ENCODE measurements at regions not wholly inside any gene's neighbourhood (a gene's known extent, or its start where the extent isn't known, plus 50 kb on each side); places are given as distances from the start of the nearest gene placed in this dataset.
A peak's percentile ranks its signal among the peaks of the same experiment; 100 is the strongest.
"Not testable (repeated sequence)": the region's sequence is repeated elsewhere in the genome, so short reads cannot be mapped to it uniquely, and the experiment has no call there.

DNA sequence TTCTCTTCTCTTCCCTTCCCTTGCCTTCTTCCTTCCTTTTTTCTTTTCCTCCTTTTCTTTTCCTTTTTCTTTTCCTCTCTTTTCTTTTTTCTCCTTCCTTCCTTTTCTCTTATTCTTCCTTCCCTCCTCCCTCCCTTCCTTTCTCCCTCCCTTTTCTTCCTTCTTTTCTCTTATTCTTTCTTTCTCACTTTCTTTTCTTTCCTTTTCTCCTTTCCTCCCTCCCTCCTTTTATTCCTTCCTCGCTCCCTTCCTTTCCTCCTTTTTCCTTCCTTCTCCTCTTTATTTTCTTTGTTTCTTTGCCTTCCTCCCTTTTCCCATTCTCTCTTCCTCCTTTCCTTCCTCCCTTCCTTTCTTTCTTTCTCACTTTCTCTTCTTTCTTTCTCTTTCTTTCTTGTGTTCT is 146.1 kb downstream of the ZNF92 start:
- not testable (repeated sequence) for DNase-seq

DNA sequence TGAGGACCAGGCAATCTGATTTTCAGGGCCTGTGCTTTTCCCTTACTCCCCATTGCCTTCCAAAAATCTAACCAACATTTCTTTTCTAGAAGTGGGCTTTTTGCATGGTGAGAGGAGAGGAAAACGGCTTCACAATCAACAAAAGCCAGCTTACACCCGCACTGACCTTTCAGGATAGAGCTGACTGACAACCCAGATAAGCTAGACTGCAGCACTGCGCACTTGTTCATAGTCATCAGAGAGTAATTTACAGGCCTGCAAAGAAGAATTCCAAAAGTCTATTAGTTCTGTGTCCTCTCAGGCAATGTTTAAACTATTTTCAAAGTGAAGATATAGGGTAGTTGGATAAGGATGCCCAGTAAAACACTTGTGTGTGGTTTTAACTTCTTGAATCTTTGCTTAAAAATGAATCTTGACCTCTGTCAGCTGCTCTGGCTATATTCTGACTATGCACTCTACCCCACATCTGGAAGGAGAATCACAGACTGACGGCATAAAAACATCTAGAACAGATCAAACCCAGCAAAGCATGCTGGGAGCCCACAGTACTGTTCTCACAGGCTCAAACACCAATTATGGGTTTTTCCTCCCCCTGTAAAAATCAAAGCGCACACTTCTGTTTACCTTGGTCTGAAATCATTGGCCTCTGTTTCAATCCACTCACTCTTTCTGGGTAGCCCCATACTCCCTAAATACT is 172.0 kb downstream of the ZNF92 start:
- not testable (repeated sequence) for DNase-seq

DNA sequence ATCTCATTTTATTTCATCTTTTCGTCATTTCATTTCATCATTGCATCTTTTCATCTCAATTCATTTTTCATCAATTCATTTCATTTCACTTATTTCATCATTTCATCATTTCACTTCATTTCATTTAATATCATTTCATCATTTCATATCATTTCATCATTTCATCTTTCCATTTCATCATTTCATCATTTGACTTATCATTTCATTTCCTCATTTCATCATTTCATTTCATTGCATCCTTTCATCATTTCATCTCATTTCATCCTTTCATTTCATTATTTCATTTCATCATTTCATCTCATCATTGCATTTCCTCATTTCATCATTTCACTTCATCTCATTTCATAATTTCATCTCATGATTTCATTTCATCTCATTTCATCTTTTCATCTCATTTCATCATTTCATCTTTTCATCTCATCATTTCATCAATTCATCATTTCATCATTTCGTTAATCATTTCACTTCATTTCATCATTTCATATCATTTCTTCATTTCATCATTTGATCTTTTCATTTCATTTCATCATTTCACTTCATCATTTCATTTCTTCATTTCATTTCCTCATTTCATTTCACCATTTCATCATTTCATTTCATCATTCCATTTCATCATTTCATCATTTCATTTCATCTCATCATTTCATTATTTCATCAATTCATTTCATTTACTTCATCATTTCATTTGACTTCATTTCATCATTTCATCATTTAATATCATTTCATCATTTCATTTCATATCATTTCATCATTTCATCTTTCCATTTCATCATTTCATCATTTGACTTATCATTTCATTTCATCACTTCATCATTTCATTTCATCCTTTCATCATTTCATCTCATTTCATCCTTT is 176.2 kb downstream of the ZNF92 start:
- DNase-seq: not testable (repeated sequence)

DNA sequence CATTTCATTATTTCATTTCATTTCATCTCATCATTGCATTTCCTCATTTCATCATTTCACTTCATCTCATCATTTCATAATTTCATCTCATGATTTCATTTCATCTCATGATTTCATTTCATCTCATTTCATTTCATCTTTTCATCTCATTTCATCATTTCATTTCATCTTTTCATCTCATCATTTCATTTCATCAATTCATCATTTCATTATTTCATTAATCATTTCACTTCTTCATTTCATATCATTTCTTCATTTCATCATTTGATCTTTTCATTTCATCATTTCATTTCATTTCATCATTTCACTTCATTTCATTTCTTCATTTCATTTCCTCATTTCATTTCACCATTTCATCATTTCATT is 176.8 kb downstream of the ZNF92 start:
- not testable (repeated sequence) for DNase-seq

DNA sequence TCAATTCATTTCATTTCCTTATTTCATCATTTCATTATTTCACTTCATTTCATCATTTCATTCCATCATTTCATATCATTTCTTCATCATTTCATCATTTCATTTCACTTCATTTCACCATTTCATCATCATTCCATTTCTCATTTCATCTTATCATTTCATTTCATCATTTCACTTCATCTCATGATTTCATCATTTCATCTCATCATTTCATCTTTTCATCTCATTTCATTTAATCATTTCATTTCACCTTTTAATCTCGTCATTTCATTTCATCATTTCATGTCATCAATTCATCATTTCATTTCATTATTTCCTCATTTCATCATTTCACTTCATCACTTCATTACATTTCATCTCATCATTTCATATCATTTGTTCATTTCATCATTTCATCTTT is 177.4 kb downstream of the ZNF92 start:
- not testable (repeated sequence) for DNase-seq

DNA sequence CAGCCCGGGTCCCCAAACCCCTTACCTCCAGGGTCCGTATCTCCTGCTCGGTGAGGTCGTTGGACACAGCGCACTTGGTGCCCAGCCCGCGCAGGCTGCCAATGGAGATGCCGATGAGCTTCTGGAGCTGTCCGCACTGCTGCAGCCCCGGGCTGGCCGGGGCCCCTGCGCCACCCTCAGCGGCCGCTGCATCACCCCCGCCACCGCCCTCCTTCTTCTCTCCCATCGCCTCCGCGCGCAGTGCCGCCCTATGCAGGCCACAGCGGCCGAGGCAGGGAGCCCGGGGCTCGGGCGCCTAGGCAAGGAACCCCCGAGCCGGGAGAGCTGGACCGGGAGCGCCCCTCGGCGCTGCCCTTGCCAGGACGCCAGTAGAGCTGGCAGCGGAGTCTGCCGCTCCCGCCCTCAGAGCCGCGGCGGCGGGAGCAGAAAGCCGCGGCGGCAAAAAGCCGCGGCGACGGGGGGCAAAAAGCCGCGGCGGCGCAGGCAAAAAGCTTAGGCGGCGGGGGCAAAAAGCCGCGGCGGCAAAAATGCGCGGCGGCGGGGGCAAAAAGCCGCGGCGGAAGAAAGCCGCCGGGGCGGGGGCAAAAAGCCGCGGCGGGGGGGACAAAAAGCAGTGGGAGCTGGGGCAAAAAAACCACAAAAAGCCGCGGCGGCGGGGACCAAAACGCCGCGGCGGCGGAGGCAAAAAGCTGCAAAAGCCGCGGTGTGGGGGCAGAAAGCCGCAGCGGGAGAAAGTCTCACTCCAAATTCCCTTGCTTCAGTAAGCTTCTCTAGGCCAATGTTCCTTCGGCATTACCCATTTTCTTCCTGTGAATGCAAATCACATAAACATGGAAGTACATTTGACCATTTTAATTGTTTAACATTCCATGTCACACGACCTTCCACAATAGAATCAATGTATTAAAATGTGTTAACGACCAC is 181.2 kb downstream of the ZNF92 start:
- DNase-seq: not testable (repeated sequence)

DNA sequence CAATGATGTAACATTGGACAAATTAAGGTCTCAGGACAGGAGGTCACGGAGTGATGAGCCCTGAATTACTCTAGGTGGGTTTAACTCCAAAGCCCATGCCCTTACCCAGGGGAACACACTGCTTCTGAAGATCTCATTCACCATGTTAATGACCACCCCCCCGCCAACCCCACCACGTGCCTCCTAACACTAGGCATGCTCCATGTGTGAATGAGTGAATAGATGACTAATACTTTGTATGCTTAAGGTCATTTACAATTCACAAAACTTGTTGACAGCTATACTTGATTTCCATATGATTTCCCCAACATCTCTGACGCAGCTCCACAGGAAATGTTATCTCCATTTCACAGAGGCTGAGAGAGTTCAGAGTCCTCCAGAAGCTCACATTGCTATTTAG is 184.9 kb downstream of the ZNF92 start:
- DNase-seq: not testable (repeated sequence)

DNA sequence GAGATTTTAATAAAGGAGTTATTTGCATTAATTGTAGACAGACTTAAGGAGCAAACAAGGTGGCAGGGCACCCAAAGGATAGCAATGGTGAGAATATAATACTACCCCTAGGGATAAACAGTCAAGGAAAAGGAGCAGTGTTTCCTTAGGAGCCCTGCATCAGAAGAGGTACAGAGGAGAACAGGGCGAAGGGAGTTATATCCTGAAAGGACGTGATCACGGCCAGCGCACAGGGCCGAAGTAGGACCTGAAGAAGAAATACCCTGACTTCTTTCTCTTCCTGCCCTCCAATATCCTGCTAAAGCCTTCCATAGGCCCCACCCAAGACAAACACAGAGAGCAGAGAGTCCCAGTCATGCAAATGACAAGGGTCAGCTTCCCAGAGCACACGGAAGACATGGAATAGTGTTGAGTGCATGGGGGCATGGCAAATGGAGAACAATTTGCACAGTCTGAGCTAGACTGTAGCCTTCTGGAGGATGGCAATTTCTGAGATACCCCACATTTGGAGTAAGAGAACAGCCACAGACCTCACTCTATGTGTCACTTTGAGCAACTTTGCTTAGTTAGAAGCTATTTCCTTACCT is 188.2 kb downstream of the ZNF92 start:
- DNase-seq: not testable (repeated sequence)

DNA sequence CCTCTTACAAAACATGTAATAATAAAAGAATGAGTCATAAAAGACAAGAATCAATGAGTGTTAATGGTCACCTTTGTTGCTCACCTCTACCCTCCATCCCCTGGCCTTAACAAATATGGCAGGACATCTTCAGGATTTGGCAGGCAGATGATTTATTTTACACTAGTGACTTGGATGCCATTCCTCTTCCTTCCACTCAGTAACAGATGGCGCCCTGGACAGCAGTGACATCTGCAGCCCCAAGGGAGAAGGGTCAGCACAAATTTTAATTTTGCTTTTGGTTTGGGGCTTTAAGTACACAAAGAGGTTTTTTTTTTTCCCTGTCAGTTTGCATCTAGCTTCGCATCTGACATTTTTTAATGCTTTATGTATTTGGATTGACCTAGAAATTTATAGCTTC is 188.9 kb downstream of the ZNF92 start:
- not testable (repeated sequence) for DNase-seq

DNA sequence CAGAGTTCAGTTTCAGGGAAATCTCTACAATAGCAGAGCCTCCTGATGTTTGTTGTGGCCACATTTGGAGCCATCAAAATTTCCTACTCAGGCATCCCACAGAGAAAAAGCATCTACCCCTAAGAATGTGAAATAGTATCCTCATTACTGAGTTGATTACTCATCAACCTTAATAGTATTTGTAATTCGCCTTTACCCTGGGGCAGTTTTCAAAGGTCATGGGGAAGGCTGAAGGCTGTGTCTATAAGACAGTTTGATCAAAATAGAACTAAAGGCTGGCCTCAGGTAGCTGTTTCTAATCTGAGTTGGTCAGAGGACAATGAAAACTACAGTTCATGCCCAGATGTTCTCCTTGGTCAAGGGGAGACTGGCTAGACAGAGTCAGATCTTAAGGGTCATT is 189.7 kb downstream of the ZNF92 start:
- DNase-seq: not testable (repeated sequence)

DNA sequence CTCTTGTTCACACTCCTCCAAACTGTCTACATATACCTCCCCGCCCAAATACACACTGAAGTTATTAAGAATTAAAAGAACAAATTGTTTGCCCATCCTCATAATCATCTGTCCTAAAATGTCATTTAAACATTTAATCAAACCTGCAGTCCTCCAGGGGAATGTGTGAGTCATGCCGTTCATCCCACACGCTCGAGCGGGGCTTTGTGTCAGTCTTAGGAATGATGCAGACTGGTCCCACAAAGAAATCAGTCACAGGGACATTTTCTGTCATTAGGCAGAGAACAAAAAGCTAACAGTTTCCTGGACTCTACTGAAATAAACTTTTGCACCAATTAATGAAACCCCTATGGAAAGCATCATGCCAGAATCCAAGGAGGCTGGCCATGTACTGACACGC is 194.6 kb downstream of the ZNF92 start:
- DNase-seq: not testable (repeated sequence)

DNA sequence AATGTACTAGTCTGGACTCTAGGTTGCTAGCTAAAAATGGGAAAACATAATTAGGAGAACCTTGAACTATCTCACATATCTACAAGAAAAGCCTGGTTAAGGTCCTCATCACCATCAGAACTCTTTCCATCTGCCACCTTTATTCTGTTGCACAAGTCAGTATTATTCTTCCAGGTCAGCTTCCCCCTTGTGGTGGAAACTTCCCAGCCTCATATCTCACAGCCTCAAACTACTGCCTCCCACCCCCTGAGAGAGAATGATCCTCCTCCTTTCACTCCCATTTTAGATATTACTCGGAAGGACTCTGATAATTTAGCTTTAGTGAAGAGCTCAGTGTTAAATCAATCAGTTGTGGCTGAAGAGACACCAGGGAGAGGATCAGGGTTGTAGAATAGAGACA is 197.3 kb downstream of the ZNF92 start:
- not testable (repeated sequence) for DNase-seq

DNA sequence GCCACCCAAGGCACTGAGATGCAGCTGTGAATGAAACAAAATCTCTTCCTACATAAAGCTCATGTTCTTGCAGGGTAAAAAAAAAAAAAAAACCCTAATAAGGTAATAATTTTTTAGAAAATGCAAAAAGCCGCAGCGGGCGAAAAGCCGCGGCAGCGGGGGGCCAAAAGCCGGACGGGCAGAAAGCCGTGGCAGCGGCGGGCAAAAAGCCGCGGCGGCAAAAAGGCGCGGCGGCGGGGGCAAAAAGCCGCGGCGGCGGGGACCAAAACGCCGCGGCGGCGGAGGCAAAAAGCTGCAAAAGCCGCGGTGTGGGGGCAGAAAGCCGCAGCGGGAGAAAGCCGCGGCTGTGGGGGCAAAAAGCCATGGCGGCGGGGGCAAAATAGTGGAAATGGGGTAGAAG is 198.9 kb downstream of the ZNF92 start:
- not testable (repeated sequence) for DNase-seq

DNA sequence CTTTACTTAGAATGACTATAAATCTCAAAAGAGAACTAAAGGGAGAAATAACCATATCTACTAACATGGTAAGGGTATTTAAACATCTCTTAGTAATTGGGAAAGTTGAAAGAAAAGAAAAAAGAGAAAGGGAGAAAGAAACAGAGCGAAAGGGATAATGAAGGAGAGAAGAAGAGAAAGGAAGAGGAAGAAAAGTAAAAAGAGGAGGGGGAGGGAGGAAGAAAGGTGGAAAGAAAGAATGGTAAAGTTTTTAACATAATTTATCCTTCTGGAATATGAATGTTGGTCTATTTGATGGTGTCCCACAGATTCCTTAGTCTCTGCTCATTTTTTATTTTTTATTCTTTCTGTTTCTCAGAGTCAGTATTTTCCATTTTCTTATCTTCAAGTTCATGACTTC is 202.7 kb downstream of the ZNF92 start:
- DNase-seq: not testable (repeated sequence)

DNA sequence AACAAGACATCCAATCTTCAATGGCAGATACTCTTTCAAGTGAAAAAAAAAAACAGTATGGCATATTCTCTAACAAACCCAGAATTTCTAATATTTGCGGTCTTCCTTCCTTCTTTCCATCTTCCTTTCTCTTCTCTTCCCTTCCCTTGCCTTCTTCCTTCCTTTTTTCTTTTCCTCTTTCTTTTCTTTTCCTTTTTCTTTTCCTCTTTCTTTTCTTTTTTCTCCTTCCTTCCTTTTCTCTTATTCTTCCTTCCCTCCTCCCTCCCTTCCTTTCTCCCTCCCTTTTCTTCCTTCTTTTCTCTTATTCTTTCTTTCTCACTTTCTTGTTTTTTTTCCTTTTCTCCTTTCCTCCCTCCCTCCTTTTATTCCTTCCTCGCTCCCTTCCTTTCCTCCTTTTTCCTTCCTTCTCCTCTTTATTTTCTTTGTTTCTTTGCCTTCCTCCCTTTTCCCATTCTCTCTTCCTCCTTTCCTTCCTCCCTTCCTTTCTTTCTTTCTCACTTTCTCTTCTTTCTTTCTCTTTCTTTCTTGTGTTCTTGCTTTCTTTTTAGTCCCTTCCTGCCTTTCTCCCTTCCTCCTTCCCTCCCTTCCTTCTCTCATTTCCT is 209.0 kb downstream of the ZNF92 start:
- DNase-seq: not testable (repeated sequence)

DNA sequence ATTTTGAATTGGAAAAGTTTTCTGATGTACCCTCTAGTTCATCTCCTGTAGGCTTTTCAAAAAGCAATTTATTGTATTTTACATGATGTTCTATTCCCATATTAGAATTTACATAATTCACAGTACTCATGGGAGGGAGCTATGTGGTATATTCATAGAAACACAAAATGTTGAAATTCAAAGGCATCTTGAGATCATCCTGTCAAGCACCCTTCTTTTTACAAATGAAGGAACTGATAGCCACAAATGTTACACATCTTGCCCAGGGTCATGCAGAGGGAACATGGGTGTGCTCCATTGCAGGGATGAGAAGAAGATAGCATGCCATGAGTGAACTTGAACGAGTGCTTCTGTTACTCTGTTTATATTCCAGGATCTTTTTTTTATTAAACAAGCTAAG is 228.8 kb downstream of the ZNF92 start:
- not testable (repeated sequence) for DNase-seq

DNA sequence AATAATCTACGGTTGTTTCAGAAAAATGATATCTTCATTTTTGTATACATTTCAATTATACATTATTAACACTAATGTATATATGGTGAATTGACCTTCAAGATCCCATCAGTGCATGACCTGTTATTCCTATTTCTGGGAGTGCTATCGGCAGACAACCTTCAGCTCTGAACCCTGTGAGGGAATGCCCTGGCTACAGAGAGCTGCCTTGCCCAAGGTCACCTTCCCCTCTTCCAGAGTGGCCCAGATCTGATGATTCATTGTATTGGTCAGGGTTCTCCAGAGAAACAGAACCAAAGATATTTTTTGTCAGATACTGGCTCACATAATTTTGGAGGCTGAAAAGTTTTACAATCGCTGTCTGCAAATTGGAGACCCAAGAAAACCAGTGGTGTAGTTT is 235.5 kb downstream of the ZNF92 start:
- DNase-seq: no peak

DNA sequence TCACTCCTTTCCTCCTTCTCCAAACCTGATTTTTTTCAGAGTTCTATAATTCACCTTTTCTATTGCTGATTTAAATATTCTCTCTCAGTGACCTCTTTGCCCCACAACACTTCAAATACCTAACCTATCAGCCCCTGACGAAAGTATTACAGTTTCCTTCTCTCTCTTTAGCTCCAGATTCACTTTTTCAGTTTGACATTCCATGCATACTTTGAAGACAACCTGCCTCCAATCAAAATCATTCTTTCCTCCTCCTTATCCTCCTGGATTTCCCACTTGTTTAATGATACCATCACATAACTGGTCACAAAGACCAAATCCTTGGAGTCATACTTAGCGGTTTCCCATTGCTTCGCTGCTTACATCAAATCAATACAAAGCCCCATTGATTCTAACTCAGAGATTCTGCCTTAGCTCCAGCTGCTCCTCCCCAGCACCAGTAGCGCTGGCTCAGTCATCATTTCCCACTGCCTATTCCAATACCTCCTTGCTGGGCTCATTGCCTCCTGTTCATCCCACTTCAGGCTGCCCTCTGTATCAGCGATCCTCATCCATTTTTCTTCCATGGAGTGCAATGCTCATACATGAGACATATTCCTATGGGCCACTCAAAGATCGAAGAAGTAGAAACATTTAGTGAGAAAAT is 240.1 kb downstream of the ZNF92 start:
- not testable (repeated sequence) for DNase-seq

DNA sequence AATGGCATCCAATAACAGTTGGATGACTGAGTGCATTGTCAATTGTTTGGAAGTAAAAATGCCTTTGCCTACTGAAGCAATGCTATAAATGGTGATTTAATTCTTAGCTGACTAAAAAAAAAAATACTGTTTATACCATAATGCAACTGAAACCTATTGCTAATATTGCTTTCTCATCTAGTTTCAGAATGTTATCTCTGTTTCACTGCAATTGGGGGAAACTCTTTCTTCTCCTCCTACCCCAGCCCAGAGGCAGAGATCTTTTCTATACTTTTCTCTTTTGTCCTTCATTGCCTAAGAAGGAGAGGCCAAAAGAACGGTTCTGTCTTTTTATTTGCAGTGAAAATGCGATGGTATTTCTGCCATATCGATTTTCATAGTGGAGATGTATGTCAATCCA is 242.5 kb downstream of the ZNF92 start:
- DNase-seq: not testable (repeated sequence)

DNA sequence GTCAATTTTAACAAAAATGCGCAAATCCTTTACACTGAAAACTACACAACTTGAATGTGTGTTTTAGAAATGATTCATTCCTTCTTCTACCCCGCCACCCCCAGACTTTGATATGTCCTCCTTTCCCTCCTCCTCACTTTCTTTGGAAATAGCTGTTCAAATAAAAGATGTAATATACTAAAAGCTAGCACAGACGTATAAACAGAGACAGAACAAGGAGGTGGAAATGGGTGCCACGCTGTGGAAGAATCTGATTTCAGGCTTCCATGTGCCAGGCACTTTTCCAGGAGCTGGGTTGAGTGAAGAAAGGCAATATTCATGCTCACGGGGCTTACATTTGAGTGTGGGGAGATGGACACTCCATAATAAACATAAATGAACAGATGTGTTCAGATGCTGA is 246.6 kb downstream of the ZNF92 start:
- not testable (repeated sequence) for DNase-seq

DNA sequence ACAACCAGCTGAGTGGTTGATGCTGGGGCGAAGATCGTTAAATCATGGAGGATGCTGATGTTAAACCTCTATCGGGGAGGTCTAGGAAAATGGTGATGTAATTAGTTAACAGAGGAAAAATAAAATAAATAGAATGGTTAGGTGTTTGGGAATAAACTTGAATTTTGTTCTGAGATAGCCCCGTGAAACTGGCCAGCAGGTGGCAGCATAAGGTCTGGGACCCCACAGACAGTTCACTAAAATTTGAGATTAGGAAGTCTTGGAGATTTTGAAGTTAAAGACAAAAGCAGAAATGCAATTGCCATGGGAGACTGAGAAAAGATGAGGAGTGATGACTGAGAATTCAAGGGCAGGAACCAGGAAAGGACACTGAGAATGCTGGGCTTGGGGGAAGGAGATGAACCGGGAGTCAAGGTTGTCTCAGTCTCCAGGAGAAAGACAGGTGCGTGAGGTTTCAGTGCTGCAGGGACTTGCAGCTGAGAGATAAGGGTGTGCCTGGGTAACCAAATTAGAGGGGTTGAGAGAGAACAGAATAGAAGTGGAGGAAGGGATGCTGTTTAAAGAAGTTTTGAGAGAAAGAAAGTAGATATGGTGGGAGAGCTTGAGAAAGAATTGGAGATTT is 248.0 kb downstream of the ZNF92 start:
- peak; percentile 27 for DNase-seq

Measured in activated CD4-positive, alpha-beta T cell treated with anti-CD3 and anti-CD28 coated beads, Interleukin-2, amount 50 U/mL, for 16 hours (primary cell).